ENCODE measurements at regions not wholly inside any gene's neighbourhood (a gene's known extent, or its start where the extent isn't known, plus 50 kb on each side); places are given as distances from the start of the nearest gene placed in this dataset.

- no CpG with 5 or more reads among the region's 1 CpG for WGBS, 2 experiments (ENCODE audit: extremely low coverage in 2 of 2, insufficient read length in 1 of 2)
- Histone ChIP-seq H3K27ac (ENCODE audit: insufficient read depth, low read length) (no peak overlapping the region), H2AK5ac (ENCODE audit: low read depth, low read length) (no peak overlapping the region), H3K14ac (replicated peaks; ENCODE audit: low read depth, low read length) (no peak overlapping the region), H3K4ac (ENCODE audit: low read depth, low read length) (no peak overlapping the region), H3K9me1 (ENCODE audit: insufficient read depth, low read length) (no peaks in the 10 kb centered on the region), H2BK15ac (ENCODE audit: low read depth, low read length) (no peak overlapping the region), H2BK5ac (ENCODE audit: low read depth, low read length, poor library complexity, severe bottlenecking) (no peak overlapping the region), H4K5ac (ENCODE audit: low read depth, low read length) (no peak overlapping the region), H3K18ac (ENCODE audit: low read depth, low read length) (no peak overlapping the region), H2AK9ac (replicated peaks; ENCODE audit: low read depth, low read length, poor library complexity) (no peak overlapping the region), H2BK120ac (ENCODE audit: low read depth, low read length) (no peak overlapping the region), H4K91ac (ENCODE audit: insufficient read depth, low read depth, low read length) (no peak overlapping the region), H2AFZ (replicated peaks; ENCODE audit: low read length, poor library complexity) (no peak overlapping the region), H3K27me3 (ENCODE audit: control insufficient read depth, insufficient read depth, low read length) (no peaks in the 10 kb centered on the region), H3K9me3 (ENCODE audit: control insufficient read depth, insufficient read depth, low read length) (0 out of 2 replicates have a peak, but pooled peaks cover 2% of the 10 kb centered on the region), H4K20me1 (ENCODE audit: insufficient read depth, low read length) (no peaks in the 10 kb centered on the region), H4K8ac (ENCODE audit: low read depth in 2 of 2, low read length in 2 of 2) (no peak overlapping the region), H3K56ac (ENCODE audit: extremely low read depth, insufficient read depth, low read length) (no peak overlapping the region), H3K9ac (ENCODE audit: low read depth, low read length) (no peak overlapping the region), H3K4me3 (ENCODE audit: insufficient read depth, low read depth, low read length) (no peak overlapping the region), H3K36me3 (ENCODE audit: control insufficient read depth, insufficient read depth, low read length) (no peaks in the 10 kb centered on the region), H3K4me1 (ENCODE audit: control insufficient read depth, insufficient read depth, low read length) (no peaks in the 10 kb centered on the region), H2BK20ac (ENCODE audit: low read depth, low read length) (no peak overlapping the region), H3K4me2 (ENCODE audit: low read depth, low read length) (no peak overlapping the region), H3K23ac (ENCODE audit: low read depth, low read length) (no peak overlapping the region), H3K79me1 (ENCODE audit: low read depth in 1 of 2, low read length in 2 of 2) (no peaks in the 10 kb centered on the region)
- ATAC-seq (ENCODE audit: low read depth), result no peak
- ChIA-PET CTCF (no interaction called here), POLR2A (ENCODE audit: unreplicated experiment) (no interaction called here)
- dilution Hi-C loops (cut with HindIII; ENCODE audit: low sequenced_read_pairs, unreplicated experiment) (no loop called here), intact Hi-C loops (cut with micrococcal nuclease) (no loop called here), in situ Hi-C loops (cut with MboI; ENCODE audit: low sequenced_read_pairs) (no loop called here)
- no peak for DNase-seq
- TF ChIP-seq RCOR1 (IDR thresholded peaks at IDR 0.05; ENCODE audit: insufficient replicate concordance, low read length) (no peak), CHD1 (IDR thresholded peaks at IDR 0.05; ENCODE audit: low read depth, low read length) (no peak), MAFK (IDR thresholded peaks at IDR 0.05; ENCODE audit: low read depth, low read length) (no peak), CTCF (conservative IDR thresholded peaks at IDR 0.05; ENCODE audit: low read depth, low read length) (no peak), RAD21 (IDR thresholded peaks at IDR 0.05; ENCODE audit: low read length) (no peak), FOS (IDR thresholded peaks at IDR 0.05; ENCODE audit: low read depth, low read length) (no peak), MXI1 (IDR thresholded peaks at IDR 0.05; ENCODE audit: borderline replicate concordance, low read depth, low read length) (no peak), CEBPB (IDR thresholded peaks at IDR 0.05; ENCODE audit: low read depth, low read length) (no peak), SMC3 (IDR thresholded peaks at IDR 0.05; ENCODE audit: low read depth, low read length) (no peak), NFE2L2 (IDR thresholded peaks at IDR 0.05; ENCODE audit: low read depth, low read length) (no peak), ELK1 (IDR thresholded peaks at IDR 0.05; ENCODE audit: borderline replicate concordance, low read depth, low read length) (no peak), RFX5 (IDR thresholded peaks at IDR 0.05; ENCODE audit: low read depth, low read length) (no peak), MAZ (IDR thresholded peaks at IDR 0.05; ENCODE audit: borderline replicate concordance, low read depth, low read length) (no peak), BHLHE40 (IDR thresholded peaks at IDR 0.05; ENCODE audit: low read depth, low read length) (no peak), POLR2A (IDR thresholded peaks at IDR 0.05; ENCODE audit: low read depth, low read length) (no peak)
- TF ChIP-seq, protein P1, sequence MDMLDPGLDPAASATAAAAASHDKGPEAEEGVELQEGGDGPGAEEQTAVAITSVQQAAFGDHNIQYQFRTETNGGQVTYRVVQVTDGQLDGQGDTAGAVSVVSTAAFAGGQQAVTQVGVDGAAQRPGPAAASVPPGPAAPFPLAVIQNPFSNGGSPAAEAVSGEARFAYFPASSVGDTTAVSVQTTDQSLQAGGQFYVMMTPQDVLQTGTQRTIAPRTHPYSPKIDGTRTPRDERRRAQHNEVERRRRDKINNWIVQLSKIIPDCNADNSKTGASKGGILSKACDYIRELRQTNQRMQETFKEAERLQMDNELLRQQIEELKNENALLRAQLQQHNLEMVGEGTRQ (IDR thresholded peaks at IDR 0.05; ENCODE audit: low read depth, low read length), result no peak
- BruUV-seq (replicated peaks), result no TSS peak
These were observed 1254.4 kb downstream of the ADGRL3 start for GRCh38 chr4:62454535-62454934.

All from IMR-90 (cell line).